HCT116 (cell line): ENCODE measurements at regions not wholly inside any gene's neighbourhood (a gene's known extent, or its start where the extent isn't known, plus 50 kb on each side); places are given as distances from the start of the nearest gene placed in this dataset.

ENCODE experiments used
- CTCF ChIP-seq, 3 experiments: fragments of 200-600 bp in 1 of 3; sonication (generic) in 1 of 3; IDR thresholded peaks in 2 of 3; conservative IDR thresholded peaks in 1 of 3; 2 replicates each; pipeline ENCODE4 v1.5.1; 2012 to 2017; ENCODE audit warnings: low read depth in 2 of 3, low read length in 2 of 3, antibody characterized with exemption in 1 of 3, borderline replicate concordance in 1 of 3, control low read depth in 1 of 3, mild to moderate bottlenecking in 1 of 3, mixed read lengths in 1 of 3, mixed run types in 1 of 3, moderate library complexity in 1 of 3; ENCODE audit not compliant: insufficient read depth in 1 of 3
- EZH2 ChIP-seq: fragments of 200-600 bp; sonication (generic); IDR thresholded peaks from 2 replicates; pipeline ENCODE4 v1.6.1; 2017; ENCODE audit warnings: antibody characterized with exemption, mixed run types
- EZH2phosphoT487 ChIP-seq: fragments of 200-600 bp; IDR thresholded peaks from 2 replicates; pipeline ENCODE4 v1.6.1; 2018; ENCODE audit warnings: antibody characterized with exemption, borderline replicate concordance
- MAX ChIP-seq: IDR thresholded peaks from 2 replicates; pipeline ENCODE4 v1.6.1; 2012
- REST ChIP-seq: IDR thresholded peaks from 2 replicates; pipeline ENCODE4 v1.6.1; 2012; ENCODE audit warnings: low read depth
- SP1 ChIP-seq: IDR thresholded peaks from 2 replicates; pipeline ENCODE4 v1.6.1; 2012; ENCODE audit warnings: low read depth
- YY1 ChIP-seq: IDR thresholded peaks from 2 replicates; pipeline ENCODE4 v1.6.1; 2011; ENCODE audit warnings: low read length, low read depth, moderate library complexity, mild to moderate bottlenecking; ENCODE audit not compliant: insufficient replicate concordance; ENCODE audit errors: extremely low read depth
- ZNF274 ChIP-seq: fragments of 200-500 bp; sonication (Bioruptor generic); IDR thresholded peaks from 2 replicates; pipeline ENCODE4 v1.6.1; 2014; ENCODE audit warnings: mild to moderate bottlenecking, low read depth, low read length, inconsistent platforms

- TF ChIP-seq CTCF (IDR thresholded peaks at IDR 0.05 in 2 of 3, conservative IDR thresholded peaks at IDR 0.05 in 1 of 3; ENCODE audit: borderline replicate concordance in 1 of 3, insufficient read depth in 1 of 3, low read depth in 2 of 3, low read length in 2 of 3) (no peak), EZH2phosphoT487 (no peak), REST (no peak), MAX (no peak), SP1 (no peak), ZNF274 (no peak), YY1 (no peak), EZH2 (no peak)
These were observed 292.6 kb upstream of the CAND1 start for GRCh38 chr12:66976526-66976925.
